RWPE1 (cell line): ENCODE measurements at regions not wholly inside any gene's neighbourhood (a gene's known extent, or its start where the extent isn't known, plus 50 kb on each side); places are given as distances from the start of the nearest gene placed in this dataset.

Source experiments
- CTCF ChIA-PET: fragments of 350-600 bp; sonication (Branson Sonifier 250); formaldehyde crosslinking; extraction: SDS; loops from one replicate; lab custom pipeline; 2021; lab: Yijun Ruan, JAX
- POLR2A ChIA-PET: fragments of 400-600 bp; formaldehyde crosslinking; extraction: SDS; loops from one replicate; lab custom pipeline; 2020; ENCODE audit warnings: antibody characterized with exemption; ENCODE audit not compliant: low non-redundant PET; lab: Yijun Ruan, JAX
- DNase-seq: peaks from one replicate; pipeline ENCODE4 v3.0.0; 2012; ENCODE audit warnings: low spot score
- H3K27ac ChIP-seq: fragments of 450-650 bp; 2 replicates; pipeline ENCODE4 v1.5.1; 2017
- TF ChIP-seq, protein P1 (sequence below): fragments of 450-650 bp; conservative IDR thresholded peaks from 2 replicates; pipeline ENCODE4 v1.5.1; 2017; ENCODE audit warnings: low read depth, mild to moderate bottlenecking

- DNase-seq, result no peak
- CTCF ChIA-PET, result no interaction called here
- no peak overlapping the region for H3K27ac ChIP-seq
- TF ChIP-seq, protein P1, sequence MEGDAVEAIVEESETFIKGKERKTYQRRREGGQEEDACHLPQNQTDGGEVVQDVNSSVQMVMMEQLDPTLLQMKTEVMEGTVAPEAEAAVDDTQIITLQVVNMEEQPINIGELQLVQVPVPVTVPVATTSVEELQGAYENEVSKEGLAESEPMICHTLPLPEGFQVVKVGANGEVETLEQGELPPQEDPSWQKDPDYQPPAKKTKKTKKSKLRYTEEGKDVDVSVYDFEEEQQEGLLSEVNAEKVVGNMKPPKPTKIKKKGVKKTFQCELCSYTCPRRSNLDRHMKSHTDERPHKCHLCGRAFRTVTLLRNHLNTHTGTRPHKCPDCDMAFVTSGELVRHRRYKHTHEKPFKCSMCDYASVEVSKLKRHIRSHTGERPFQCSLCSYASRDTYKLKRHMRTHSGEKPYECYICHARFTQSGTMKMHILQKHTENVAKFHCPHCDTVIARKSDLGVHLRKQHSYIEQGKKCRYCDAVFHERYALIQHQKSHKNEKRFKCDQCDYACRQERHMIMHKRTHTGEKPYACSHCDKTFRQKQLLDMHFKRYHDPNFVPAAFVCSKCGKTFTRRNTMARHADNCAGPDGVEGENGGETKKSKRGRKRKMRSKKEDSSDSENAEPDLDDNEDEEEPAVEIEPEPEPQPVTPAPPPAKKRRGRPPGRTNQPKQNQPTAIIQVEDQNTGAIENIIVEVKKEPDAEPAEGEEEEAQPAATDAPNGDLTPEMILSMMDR, result no peak
- POLR2A ChIA-PET, result no interaction called here
Measured at GRCh38 chr6:67886840-67887292, 748.2 kb upstream of the ADGRB3 start.

- CTCF ChIA-PET, result no interaction called here
- H3K27ac ChIP-seq, result no peak overlapping the region
- POLR2A ChIA-PET, result no interaction called here
- DNase-seq, result no peak
- TF ChIP-seq, protein P1, result no peak
Measured at GRCh38 chr6:67886036-67886707, 748.9 kb upstream of the ADGRB3 start.

GRCh38 chr6:67885081-67886033 is 749.7 kb upstream of the ADGRB3 start:
- POLR2A ChIA-PET, result no interaction called here
- TF ChIP-seq, protein P1, result no peak
- no peak overlapping the region for H3K27ac ChIP-seq
- no peak for DNase-seq
- CTCF ChIA-PET, result no interaction called here

DNA sequence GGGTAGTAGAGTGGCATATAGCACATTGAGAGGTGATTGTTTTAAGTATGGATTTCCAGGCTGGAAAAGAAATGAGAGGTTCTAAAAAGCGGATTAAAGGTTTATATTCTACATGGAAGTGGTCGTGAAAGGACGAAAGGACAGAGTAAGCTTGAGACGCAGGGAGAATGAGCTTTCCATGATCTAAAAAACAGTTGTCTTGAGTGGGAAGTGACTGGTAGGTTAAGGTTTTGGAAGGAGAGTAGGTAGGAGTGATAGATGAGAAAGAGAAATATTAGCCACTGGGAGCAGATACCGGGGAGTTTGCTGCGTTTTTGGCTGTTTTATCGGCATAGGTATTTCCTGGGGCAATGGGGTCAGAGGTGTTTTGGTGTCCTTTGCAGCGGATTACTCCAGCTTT is 750.6 kb upstream of the ADGRB3 start:
- ChIA-PET POLR2A (no interaction called here), CTCF (no interaction called here)
- no peak for DNase-seq
- TF ChIP-seq, protein P1, result no peak
- no peak overlapping the region for H3K27ac ChIP-seq

DNA sequence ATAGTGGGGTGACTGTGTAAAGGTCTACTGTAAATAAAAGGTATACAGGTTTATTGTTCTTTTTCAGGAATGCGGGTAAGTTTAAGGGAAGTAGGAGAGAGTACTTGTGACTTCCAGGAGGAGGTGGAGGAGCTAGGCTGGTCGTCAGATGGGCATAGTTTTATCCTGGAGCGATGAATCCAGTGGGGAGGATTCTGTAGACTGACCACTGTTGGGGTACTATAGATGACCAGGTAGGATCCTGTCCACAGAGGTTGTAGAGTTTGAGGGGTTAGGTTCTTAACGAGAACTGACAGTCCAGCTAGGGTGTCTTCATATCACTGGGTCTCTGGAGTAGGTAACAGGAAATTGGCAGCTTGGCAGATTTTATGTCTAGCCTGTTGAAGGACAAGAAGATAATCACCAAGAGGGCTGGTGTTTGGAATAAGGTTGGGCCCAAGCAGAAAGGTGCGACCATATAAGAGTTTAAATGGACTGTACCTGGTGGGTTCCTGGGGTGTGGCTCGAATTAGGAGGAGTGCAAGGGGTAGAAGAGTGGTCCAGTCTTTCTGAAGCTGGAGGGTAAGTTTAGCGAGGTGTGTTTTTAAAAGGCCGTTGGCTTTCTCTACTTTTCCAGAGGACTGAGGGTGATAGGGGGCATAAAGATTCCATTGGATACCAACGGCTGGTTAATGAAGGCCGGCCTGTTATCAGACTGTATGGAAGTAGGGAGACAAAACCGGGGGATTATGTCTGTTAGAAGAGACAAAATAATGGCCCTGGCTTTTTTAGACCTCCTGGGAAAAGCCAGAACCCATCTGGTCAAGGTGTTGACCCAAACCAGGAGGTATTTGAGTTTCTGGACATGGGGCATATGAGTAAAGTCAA is 751.3 kb upstream of the ADGRB3 start:
- DNase-seq, result no peak
- POLR2A ChIA-PET, result no interaction called here
- TF ChIP-seq, protein P1, result no peak
- CTCF ChIA-PET, result no interaction called here
- no peak overlapping the region for H3K27ac ChIP-seq
